HepG2 (cell line): ENCODE measurements at regions not wholly inside any gene's neighbourhood (a gene's known extent, or its start where the extent isn't known, plus 50 kb on each side); places are given as distances from the start of the nearest gene placed in this dataset.

ENCODE experiments used
- AGO2 ChIP-seq: fragments of 200-400 bp; formaldehyde crosslinking; optimal IDR thresholded peaks from 2 replicates; pipeline ENCODE3; 2017; ENCODE audit warnings: mild to moderate bottlenecking, low read depth, low read length, moderate library complexity
- CTCF ChIP-seq: sonication (generic); formaldehyde crosslinking; IDR thresholded peaks from 2 replicates; pipeline ENCODE4 v1.5.0; 2020; ENCODE audit warnings: mild to moderate bottlenecking, missing genetic modification reagents, moderate library complexity
- DMAP1 ChIP-seq: IDR thresholded peaks from 2 replicates; pipeline ENCODE4 v1.6.1; 2016
- EP300 ChIP-seq, 3 experiments: sonication (generic) in 1 of 3; formaldehyde crosslinking in 1 of 3; IDR thresholded peaks; 2 replicates each; pipeline versions ENCODE4 v1.5.1 to v1.6.1; 2011 to 2020; ENCODE audit warnings: low read depth in 2 of 3, low read length in 2 of 3, borderline replicate concordance in 1 of 3, improper control_type of control experiment in 1 of 3, mild to moderate bottlenecking in 1 of 3, missing genetic modification reagents in 1 of 3, moderate library complexity in 1 of 3
- FUBP1 ChIP-seq: sonication (generic); formaldehyde crosslinking; IDR thresholded peaks from 2 replicates; pipeline ENCODE4 v1.5.1; 2020; ENCODE audit warnings: missing genetic modification reagents, mild to moderate bottlenecking, borderline replicate concordance
- IKZF1 ChIP-seq: fragments of 450-650 bp; IDR thresholded peaks from 2 replicates; pipeline ENCODE4 v1.7.1; 2016
- KLF12 ChIP-seq: sonication (generic); formaldehyde crosslinking; IDR thresholded peaks from 2 replicates; pipeline ENCODE4 v1.4.0; 2020; ENCODE audit warnings: missing genetic modification reagents, borderline replicate concordance
- NBN ChIP-seq: fragments of 450-650 bp; conservative IDR thresholded peaks from 2 replicates; pipeline ENCODE4 v1.6.1; 2017
- NRL ChIP-seq: sonication (generic); formaldehyde crosslinking; IDR thresholded peaks from 2 replicates; pipeline ENCODE4 v1.5.0; 2020; ENCODE audit warnings: missing genetic modification reagents, mild to moderate bottlenecking, moderate library complexity, borderline replicate concordance
- REXO4 ChIP-seq: sonication (generic); formaldehyde crosslinking; IDR thresholded peaks from 2 replicates; pipeline ENCODE4 v1.8.0; 2022; ENCODE audit warnings: missing genetic modification reagents, mild to moderate bottlenecking, borderline replicate concordance
- SKI ChIP-seq: fragments of 450-650 bp; IDR thresholded peaks from one replicate; pipeline ENCODE4 v1.6.1; 2018; ENCODE audit warnings: mild to moderate bottlenecking; ENCODE audit not compliant: partially characterized antibody
- ZBED4 ChIP-seq: sonication (generic); formaldehyde crosslinking; IDR thresholded peaks from 2 replicates; pipeline ENCODE4 v1.4.0; 2020; ENCODE audit warnings: missing genetic modification reagents, borderline replicate concordance

GRCh38 chr1:216952864-216953263 lies 229.6 kb upstream of the ESRRG start (continued):
- TF ChIP-seq DMAP1 (CRISPR knock-in tag), result no peak
- TF ChIP-seq IKZF1, result no peak
- no peak for TF ChIP-seq CTCF
- no peak for TF ChIP-seq SKI
- no peak for TF ChIP-seq KLF12
- TF ChIP-seq REXO4 (CRISPR knock-in tag), result no peak
- no peak for TF ChIP-seq NRL (CRISPR knock-in tag)
- no peak for TF ChIP-seq ZBED4 (CRISPR knock-in tag)
- TF ChIP-seq FUBP1, result no peak
- TF ChIP-seq AGO2, result no peak
- TF ChIP-seq NBN, result no peak
- TF ChIP-seq EP300 (IDR thresholded peaks at IDR 0.05; ENCODE audit: low read depth in 2 of 2, low read length in 2 of 2), result no peak
- no peak for TF ChIP-seq EP300 (CRISPR knock-in tag; IDR thresholded peaks at IDR 0.05; ENCODE audit: borderline replicate concordance)
